Activated B cell treated with CpG ODN at 0.5 μM for 24 hours (primary cell): ENCODE measurements at regions not wholly inside any gene's neighbourhood (a gene's known extent, or its start where the extent isn't known, plus 50 kb on each side); places are given as distances from the start of the nearest gene placed in this dataset.

Experiments used
- ATAC-seq: fragments of 200-7000 bp; cut with Tn5 transposase; one replicate; pipeline ENCODE4 v1.10.0; 2021; ENCODE audit warnings: low read depth, mild to moderate bottlenecking, moderate library complexity
- CTCF ChIA-PET: fragments of 350-600 bp; sonication (Branson Sonifier 250); formaldehyde crosslinking; loops from one replicate; lab custom pipeline; 2021; ENCODE audit warnings: antibody characterized with exemption; lab: Charles Lee
- POLR2A ChIA-PET: fragments of 350-600 bp; sonication (Branson Sonifier 250); formaldehyde crosslinking; loops from one replicate; lab custom pipeline; 2021; ENCODE audit warnings: antibody characterized with exemption; lab: Charles Lee
- DNase-seq: peaks from one replicate; pipeline ENCODE4 v3.0.0; 2022
- H3K27ac Mint-ChIP-seq: one replicate; pipeline ENCODE4 v1.8.0; 2020; ENCODE audit warnings: mixed read lengths
- H3K27me3 Mint-ChIP-seq: one replicate; pipeline ENCODE4 v1.8.0; 2021; ENCODE audit warnings: mixed read lengths
- H3K36me3 Mint-ChIP-seq: one replicate; pipeline ENCODE4 v1.8.0; 2021; ENCODE audit warnings: low read depth, mixed read lengths
- H3K4me1 Mint-ChIP-seq: one replicate; pipeline ENCODE4 v1.8.0; 2021; ENCODE audit warnings: mixed read lengths
- H3K4me3 Mint-ChIP-seq: one replicate; pipeline ENCODE4 v1.8.0; 2020; ENCODE audit warnings: mild to moderate bottlenecking, mixed read lengths
- H3K9me3 Mint-ChIP-seq: one replicate; pipeline ENCODE4 v1.8.0; 2020; ENCODE audit warnings: mixed read lengths
- CTCF ChIP-seq: fragments of 200-600 bp; IDR thresholded peaks from one replicate; pipeline ENCODE4 v1.8.0; 2022; ENCODE audit warnings: antibody characterized with exemption, mild to moderate bottlenecking
- intact Hi-C: fragments of 100-400 bp; cut with micrococcal nuclease; formaldehyde crosslinking; loops from one replicate; pipeline ENCODE4 v1.15.1; 2024

- ATAC-seq = no peak
- Mint-ChIP-seq H3K27ac (no peak overlapping the region), H3K4me3 (no peak overlapping the region), H3K9me3 (peaks cover 8% of the 10 kb centered on the region), H3K27me3 (no peaks in the 10 kb centered on the region), H3K4me1 (no peaks in the 10 kb centered on the region), H3K36me3 (no peaks in the 10 kb centered on the region)
- intact Hi-C loops = loop anchor here (10.0 kb wide), 1 partner anchor 1637 kb away; no protein-coding TSS in a partner anchor
- DNase-seq = no peak
- ChIA-PET POLR2A (no interaction called here), CTCF (interaction anchor here (1.0 kb wide), 1 partner anchor 9 kb away, joined by 3 read pairs; no protein-coding TSS in a partner anchor)
- no peak for TF ChIP-seq CTCF
Observed at GRCh38 chr7:70857793-70858545, 274.0 kb upstream of the GALNT17 start.

GRCh38 chr7:70867513-70867912, 264.4 kb upstream of the GALNT17 start:
- Mint-ChIP-seq H3K27me3 (no peaks in the 10 kb centered on the region), H3K9me3 (peaks cover 17% of the 10 kb centered on the region), H3K4me3 (no peak overlapping the region), H3K27ac (no peak overlapping the region), H3K4me1 (no peaks in the 10 kb centered on the region), H3K36me3 (no peaks in the 10 kb centered on the region)
- TF ChIP-seq CTCF = no peak
- ATAC-seq (no peak), DNase-seq (no peak)
- ChIA-PET POLR2A (no interaction called here), CTCF (no interaction called here)
- intact Hi-C loops = no loop called here

GRCh38 chr7:70870349-70870748, 261.6 kb upstream of the GALNT17 start:
- no peak overlapping the region for H3K27ac Mint-ChIP-seq
- no peaks in the 10 kb centered on the region for H3K36me3 Mint-ChIP-seq
- H3K4me3 Mint-ChIP-seq = no peak overlapping the region
- no peak for ATAC-seq
- CTCF ChIA-PET = no interaction called here
- POLR2A ChIA-PET = no interaction called here
- no peak for DNase-seq
- H3K27me3 Mint-ChIP-seq = no peaks in the 10 kb centered on the region
- H3K4me1 Mint-ChIP-seq = no peaks in the 10 kb centered on the region
- TF ChIP-seq CTCF = no peak
- H3K9me3 Mint-ChIP-seq = peaks cover 10% of the 10 kb centered on the region
- intact Hi-C loops = no loop called here

GRCh38 chr7:70872188-70872587, 259.8 kb upstream of the GALNT17 start:
- Mint-ChIP-seq H3K4me3 (no peak overlapping the region), H3K36me3 (no peaks in the 10 kb centered on the region), H3K4me1 (no peaks in the 10 kb centered on the region), H3K27me3 (no peaks in the 10 kb centered on the region), H3K27ac (no peak overlapping the region), H3K9me3 (peaks cover 14% of the 10 kb centered on the region)
- intact Hi-C loops = no loop called here
- no peak for TF ChIP-seq CTCF
- CTCF ChIA-PET = no interaction called here
- POLR2A ChIA-PET = no interaction called here
- ATAC-seq (no peak), DNase-seq (no peak)

GRCh38 chr7:70881167-70881847, 250.6 kb upstream of the GALNT17 start:
- Mint-ChIP-seq H3K36me3 (no peaks in the 10 kb centered on the region), H3K9me3 (peaks cover 8% of the 10 kb centered on the region), H3K4me3 (no peak overlapping the region), H3K4me1 (no peaks in the 10 kb centered on the region), H3K27me3 (no peaks in the 10 kb centered on the region), H3K27ac (no peak overlapping the region)
- no peak for ATAC-seq
- no peak for DNase-seq
- no peak for TF ChIP-seq CTCF
- CTCF ChIA-PET = no interaction called here
- intact Hi-C loops = no loop called here
- POLR2A ChIA-PET = no interaction called here
